Adrenal gland (tissue), 9 donors: ENCODE measurements at regions not wholly inside any gene's neighbourhood (a gene's known extent, or its start where the extent isn't known, plus 50 kb on each side); places are given as distances from the start of the nearest gene placed in this dataset.

ENCODE experiments used
- DNase-seq, 7 donors: peaks; one replicate each; pipeline ENCODE4 v3.0.0-alpha.2; 2019 to 2020
- H3K27ac ChIP-seq, 5 donors: fragments of 200-600 bp; sonication (generic) in 4 of 5; 1 replicate in 3 of 5; 2 replicates in 2 of 5; pipeline versions ENCODE4 v1.5.1 to v1.8.0; 2016 to 2020; ENCODE audit warnings: mild to moderate bottlenecking in 1 of 5
- H3K27me3 ChIP-seq: fragments of 200-600 bp; 2 replicates; pipeline ENCODE4 v1.8.0; 2021
- H3K36me3 ChIP-seq, 2 donors: fragments of 200-600 bp; replicated peaks in 1 of 2; 1 replicate in 1 of 2; 2 replicates in 1 of 2; pipeline versions ENCODE4 v1.5.1 to v1.8.0; 2018 to 2022
- H3K4me1 ChIP-seq, 2 donors: fragments of 200-600 bp; replicated peaks in 1 of 2; 1 replicate in 1 of 2; 2 replicates in 1 of 2; pipeline versions ENCODE4 v1.5.1 to v1.8.0; 2018 to 2021
- H3K4me3 ChIP-seq, 4 donors: fragments of 200-600 bp; sonication (generic) in 3 of 4; one replicate each; pipeline ENCODE4 v1.5.1; 2016 to 2018
- H3K9me3 ChIP-seq, 3 donors: fragments of 200-600 bp; sonication (generic) in 1 of 3; replicated peaks in 1 of 3; 1 replicate in 2 of 3; 2 replicates in 1 of 3; pipeline versions ENCODE4 v1.5.1 to v1.8.0; 2016 to 2021
- CTCF ChIP-seq, 6 experiments: fragments of 450-650 bp in 4 of 6; fragments of 200-600 bp in 2 of 6; sonication (generic) in 1 of 6; IDR thresholded peaks; 1 replicate in 5 of 6; 2 replicates in 1 of 6; pipeline versions ENCODE4 v1.5.1 to v1.8.0; 2016 to 2021; ENCODE audit warnings: antibody characterized with exemption in 6 of 6, mild to moderate bottlenecking in 2 of 6, moderate library complexity in 1 of 6
- POLR2A ChIP-seq, 2 donors: fragments of 450-650 bp; IDR thresholded peaks; one replicate each; pipeline ENCODE4 v1.6.1; 2017; ENCODE audit warnings: antibody characterized with exemption in 2 of 2, mild to moderate bottlenecking in 2 of 2, moderate library complexity in 1 of 2
- whole genome bisulfite sequencing, 4 donors: extraction: QIAGEN DNeasy Blood & Tissue Kit in 2 of 4; methylation state at CpG; one replicate each; pipeline versions ENCODE4 v1.1.5 to v1.1.7; 2013 to 2017; 5-methylcytosine and 5-hydroxymethylcytosine counted together
- intact Hi-C, 2 donors: fragments of 100-400 bp; cut with DNase I; formaldehyde crosslinking; loops; one replicate each; pipeline versions ENCODE4 v1.14.1 to v1.15.0; 2022 to 2023
- donor health status: healthy with polysubstance abuse.
- donor health status: Bipolar disorder and iron deficiency.
- donor health status: DM: yes; HTN: yes; CAD: no.
- donor health status: DM: no; HTN: no; CAD: no.
- donor health status: DM: no; HTN: no; CAD: no.

GRCh38 chr14:53386362-53386761 is 233.2 kb upstream of the DDHD1 start:
- no peaks in the 10 kb centered on the region for H3K36me3 ChIP-seq
- no peak overlapping the region for H3K27ac ChIP-seq
- TF ChIP-seq POLR2A (IDR thresholded peaks at IDR 0.05) = no peak
- TF ChIP-seq CTCF (IDR thresholded peaks at IDR 0.05) = no peak
- intact Hi-C loops = no loop called here
- no peak for DNase-seq
- 92 to 99% (median 96%) methylated on average over 4 of the region's 4 CpGs for WGBS, 4 donors
- H3K4me1 ChIP-seq = peaks cover 0 to 4% of the 10 kb centered on the region in 2 donors
- H3K27me3 ChIP-seq = no peaks in the 10 kb centered on the region
- H3K4me3 ChIP-seq = no peak overlapping the region
- H3K9me3 ChIP-seq = no peaks in the 10 kb centered on the region

- TF ChIP-seq CTCF (IDR thresholded peaks at IDR 0.05) (no peak), POLR2A (IDR thresholded peaks at IDR 0.05) (no peak)
These were observed 231.4 kb upstream of the DDHD1 start for GRCh38 chr14:53384536-53384935.

GRCh38 chr14:53384073-53384472 is 230.9 kb upstream of the DDHD1 start:
- Histone ChIP-seq H3K4me3 (no peak overlapping the region), H3K36me3 (no peaks in the 10 kb centered on the region), H3K27ac (peak overlapping the region in 1 of 5 donors; percentile 41), H3K4me1 (peaks cover 0 to 4% of the 10 kb centered on the region in 2 donors), H3K27me3 (no peaks in the 10 kb centered on the region), H3K9me3 (no peaks in the 10 kb centered on the region)
- WGBS, 4 donors = 83 to 100% (median 90%) methylated on average over 1 of the region's 1 CpG
- intact Hi-C loops = no loop called here
- TF ChIP-seq CTCF (IDR thresholded peaks at IDR 0.05) = no peak
- no peak for TF ChIP-seq POLR2A (IDR thresholded peaks at IDR 0.05)
- DNase-seq = no peak

More at GRCh38 chr14:53384536-53384935, 231.4 kb upstream of the DDHD1 start:
- no peaks in the 10 kb centered on the region for H3K9me3 ChIP-seq
- no peaks in the 10 kb centered on the region for H3K27me3 ChIP-seq
- intact Hi-C loops = no loop called here
- H3K4me1 ChIP-seq = peaks cover 0 to 4% of the 10 kb centered on the region in 2 donors
- 91 to 94% (median 93%) methylated on average over 5 of the region's 5 CpGs for WGBS, 4 donors
- no peak overlapping the region for H3K4me3 ChIP-seq
- no peak for DNase-seq
- no peak overlapping the region for H3K27ac ChIP-seq
- no peaks in the 10 kb centered on the region for H3K36me3 ChIP-seq

GRCh38 chr14:53381895-53382294 is 228.8 kb upstream of the DDHD1 start:
- peaks cover 0 to 4% of the 10 kb centered on the region in 2 donors for H3K4me1 ChIP-seq
- no peaks in the 10 kb centered on the region for H3K27me3 ChIP-seq
- intact Hi-C loops = no loop called here
- WGBS, 4 donors = 82 to 89% (median 85%) methylated on average over 2 of the region's 2 CpGs
- no peak overlapping the region for H3K27ac ChIP-seq
- H3K36me3 ChIP-seq = no peaks in the 10 kb centered on the region
- no peaks in the 10 kb centered on the region for H3K9me3 ChIP-seq
- no peak overlapping the region for H3K4me3 ChIP-seq
- DNase-seq = no peak
- TF ChIP-seq POLR2A (IDR thresholded peaks at IDR 0.05) (no peak), CTCF (IDR thresholded peaks at IDR 0.05) (no peak)
